ENCODE measurements at regions not wholly inside any gene's neighbourhood (a gene's known extent, or its start where the extent isn't known, plus 50 kb on each side); places are given as distances from the start of the nearest gene placed in this dataset.

GRCh38 chr2:10971888-10972260, 60.1 kb downstream of the KCNF1 start:
- Histone ChIP-seq H3K27me3 (ENCODE audit: control insufficient read depth in 2 of 2, insufficient read depth in 2 of 2, low read length in 2 of 2) (peaks cover 0 to 5% of the 10 kb centered on the region in 2 experiments), H3K9me1 (replicated peaks; ENCODE audit: control insufficient read depth, extremely low read depth, insufficient read depth, low read length) (no peaks in the 10 kb centered on the region), H3K27ac (ENCODE audit: insufficient read depth, low read depth, low read length) (no peak overlapping the region), H4K20me1 (replicated peaks; ENCODE audit: control insufficient read depth, extremely low read depth, insufficient read depth, low read length) (no peaks in the 10 kb centered on the region), H3K4me1 (ENCODE audit: control insufficient read depth, extremely low read depth, insufficient read depth, low read length) (no peaks in the 10 kb centered on the region), H2AFZ (ENCODE audit: low read depth, low read length) (no peak overlapping the region), H3K79me2 (ENCODE audit: control insufficient read depth, insufficient read depth, low read length) (no peaks in the 10 kb centered on the region), H3K36me3 (ENCODE audit: control insufficient read depth in 2 of 2, extremely low read depth in 1 of 2, insufficient read depth in 2 of 2, low read length in 2 of 2) (no peaks in the 10 kb centered on the region), H3K9ac (replicated peaks; ENCODE audit: extremely low read depth, insufficient read depth, low read length) (no peak overlapping the region), H3K4me3 (replicated peaks in 1 of 3; ENCODE audit: insufficient read depth in 1 of 3, low read depth in 1 of 3, low read length in 3 of 3) (no peak overlapping the region), H3K4me2 (ENCODE audit: insufficient read depth, low read length) (no peak overlapping the region), H3K9me3 (replicated peaks; ENCODE audit: control insufficient read depth, insufficient read depth, low read length) (no peaks in the 10 kb centered on the region)
- no peak for FAIRE-seq
- ChIA-PET CTCF (no interaction called here), POLR2A (no interaction called here)
- BruUV-seq (replicated peaks): no TSS peak
- intact Hi-C loops (cut with micrococcal nuclease): no loop called here
- no peak for TF ChIP-seq MYC (IDR thresholded peaks at IDR 0.05; ENCODE audit: low read depth, low read length)
- TF ChIP-seq MAX (IDR thresholded peaks at IDR 0.05; ENCODE audit: insufficient read depth, insufficient read length): no peak
- no peak for TF ChIP-seq JUN (IDR thresholded peaks at IDR 0.05; ENCODE audit: borderline replicate concordance, insufficient read depth, insufficient read length, low read depth)
- no peak for TF ChIP-seq POLR2AphosphoS5 (IDR thresholded peaks at IDR 0.05; ENCODE audit: insufficient read depth, low read depth, low read length)
- no peak for TF ChIP-seq EZH2 (IDR thresholded peaks at IDR 0.05; ENCODE audit: borderline replicate concordance, low read depth, low read length, severe bottlenecking)
- no peak for TF ChIP-seq CTCF (IDR thresholded peaks at IDR 0.05; ENCODE audit: extremely low read depth in 1 of 2, insufficient read depth in 1 of 2, low read depth in 1 of 2, low read length in 2 of 2)
- no peak for TF ChIP-seq FOS (IDR thresholded peaks at IDR 0.05; ENCODE audit: borderline replicate concordance, insufficient read depth, low read length)
- no peak for TF ChIP-seq GATA2 (IDR thresholded peaks at IDR 0.05; ENCODE audit: insufficient read depth, insufficient read length, low read depth, low read length)
- no peak for TF ChIP-seq POLR2A (IDR thresholded peaks at IDR 0.05; ENCODE audit: low read depth, low read length)
- dilution Hi-C loops (cut with MboI; ENCODE audit: extremely low pct_ligation_motif_present, low sequenced_read_pairs): no loop called here
- DNase-seq (ENCODE audit: low read depth, low spot score): no peak
